ENCODE measurements at regions not wholly inside any gene's neighbourhood (a gene's known extent, or its start where the extent isn't known, plus 50 kb on each side); places are given as distances from the start of the nearest gene placed in this dataset.

GRCh38 chr7:38054199-38054598, 123.8 kb upstream of the STARD3NL start:
- TF ChIP-seq POLR2A (IDR thresholded peaks at IDR 0.05) = no peak
- no peak for TF ChIP-seq CTCF (IDR thresholded peaks at IDR 0.05)
- no peak for TF ChIP-seq POLR2AphosphoS5 (IDR thresholded peaks at IDR 0.05)
- no peak for TF ChIP-seq EP300 (IDR thresholded peaks at IDR 0.05)
- no peaks in the 10 kb centered on the region for H3K27me3 ChIP-seq
- no peaks in the 10 kb centered on the region for H3K4me1 ChIP-seq
- no peak overlapping the region for H3K27ac ChIP-seq
- H3K9me3 ChIP-seq = peaks cover 0 to 18% (median 9%) of the 10 kb centered on the region in 4 donors
- no peaks in the 10 kb centered on the region for H3K36me3 ChIP-seq
- DNase-seq = no peak
- intact Hi-C loops (cut with DNase I; ENCODE audit: low total_unique reads) = no loop called here
- WGBS, 5 donors = 76 to 91% (median 88%) methylated on average over 3 of the region's 3 CpGs
- no peak overlapping the region for H3K4me3 ChIP-seq

GRCh38 chr7:38057829-38058228, 120.2 kb upstream of the STARD3NL start:
- WGBS, 5 donors = 58 to 73% (median 66%) methylated on average over 4 of the region's 4 CpGs
- H3K36me3 ChIP-seq = no peaks in the 10 kb centered on the region
- H3K27ac ChIP-seq = no peak overlapping the region
- no peak overlapping the region for H3K4me3 ChIP-seq
- H3K4me1 ChIP-seq = no peaks in the 10 kb centered on the region
- no peaks in the 10 kb centered on the region for H3K9me3 ChIP-seq
- intact Hi-C loops (cut with DNase I; ENCODE audit: low total_unique reads) = no loop called here
- TF ChIP-seq CTCF (IDR thresholded peaks at IDR 0.05) = no peak
- TF ChIP-seq POLR2A (IDR thresholded peaks at IDR 0.05) = no peak
- H3K27me3 ChIP-seq = no peaks in the 10 kb centered on the region
- no peak for DNase-seq

- no peaks in the 10 kb centered on the region for H3K27me3 ChIP-seq
- no peaks in the 10 kb centered on the region for H3K9me3 ChIP-seq
- TF ChIP-seq POLR2A (IDR thresholded peaks at IDR 0.05) (no peak), POLR2AphosphoS5 (IDR thresholded peaks at IDR 0.05) (no peak), CTCF (IDR thresholded peaks at IDR 0.05) (no peak), EP300 (IDR thresholded peaks at IDR 0.05) (no peak)
- intact Hi-C loops (cut with DNase I; ENCODE audit: low total_unique reads) = no loop called here
- H3K36me3 ChIP-seq = no peaks in the 10 kb centered on the region
- WGBS, 5 donors = 36 to 58% (median 52%) methylated on average over 4 of the region's 4 CpGs
- H3K4me3 ChIP-seq = no peak overlapping the region
- no peak for DNase-seq
- no peaks in the 10 kb centered on the region for H3K4me1 ChIP-seq
- H3K27ac ChIP-seq = no peak overlapping the region
Measured at GRCh38 chr7:38060116-38060515, 117.9 kb upstream of the STARD3NL start.

- Histone ChIP-seq H3K36me3 (no peaks in the 10 kb centered on the region), H3K27ac (no peak overlapping the region), H3K4me3 (no peak overlapping the region), H3K4me1 (no peaks in the 10 kb centered on the region), H3K9me3 (no peaks in the 10 kb centered on the region), H3K27me3 (no peaks in the 10 kb centered on the region)
- intact Hi-C loops (cut with DNase I; ENCODE audit: low total_unique reads) = no loop called here
- WGBS, 5 donors = 44 to 69% (median 60%) methylated on average over 1 of the region's 1 CpG
- TF ChIP-seq POLR2AphosphoS5 (IDR thresholded peaks at IDR 0.05) (no peak), POLR2A (IDR thresholded peaks at IDR 0.05) (no peak), EP300 (IDR thresholded peaks at IDR 0.05) (no peak), CTCF (IDR thresholded peaks at IDR 0.05) (no peak)
- no peak for DNase-seq
Measured at GRCh38 chr7:38060637-38061036, 117.4 kb upstream of the STARD3NL start.

Data from stomach (tissue), 8 donors.